LNCaP clone FGC (cell line): ENCODE measurements at regions not wholly inside any gene's neighbourhood (a gene's known extent, or its start where the extent isn't known, plus 50 kb on each side); places are given as distances from the start of the nearest gene placed in this dataset.

Source experiments
- DNase-seq: peaks from one replicate; pipeline ENCODE4 v3.0.0-alpha.2; 2011; ENCODE audit warnings: low read depth
- H3K4me3 ChIP-seq: 2 replicates; pipeline ENCODE4 v1.5.1; 2011; ENCODE audit warnings: mild to moderate bottlenecking, low read depth, low read length, control low read depth
- TF ChIP-seq, protein P1 (sequence below): IDR thresholded peaks from 2 replicates; pipeline ENCODE4 v1.5.1; 2012; ENCODE audit warnings: mild to moderate bottlenecking; ENCODE audit not compliant: control insufficient read depth, insufficient read depth; ENCODE audit errors: extremely low read depth

DNA sequence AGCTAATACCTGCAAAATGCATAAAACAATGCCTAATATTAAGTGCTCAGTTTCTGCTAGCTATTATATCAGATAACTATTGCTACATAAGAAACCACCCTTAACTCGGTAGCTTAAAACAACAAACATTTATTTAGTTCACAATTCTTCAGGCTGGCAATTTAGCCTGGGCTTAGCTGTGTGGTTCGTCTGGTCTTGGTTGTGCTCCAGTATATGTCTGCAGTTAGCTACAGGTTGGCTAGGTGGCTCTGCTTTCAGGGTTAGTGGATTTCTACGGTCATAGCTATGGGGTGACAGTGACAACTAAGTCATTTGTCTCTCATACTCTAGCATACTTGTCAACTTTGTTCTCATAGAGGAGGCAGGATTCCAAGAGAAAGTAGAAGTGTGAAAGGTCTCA, 61.8 kb upstream of the NRP1 start:
- DNase-seq: no peak
- no peak overlapping the region for H3K4me3 ChIP-seq
- TF ChIP-seq, protein P1, sequence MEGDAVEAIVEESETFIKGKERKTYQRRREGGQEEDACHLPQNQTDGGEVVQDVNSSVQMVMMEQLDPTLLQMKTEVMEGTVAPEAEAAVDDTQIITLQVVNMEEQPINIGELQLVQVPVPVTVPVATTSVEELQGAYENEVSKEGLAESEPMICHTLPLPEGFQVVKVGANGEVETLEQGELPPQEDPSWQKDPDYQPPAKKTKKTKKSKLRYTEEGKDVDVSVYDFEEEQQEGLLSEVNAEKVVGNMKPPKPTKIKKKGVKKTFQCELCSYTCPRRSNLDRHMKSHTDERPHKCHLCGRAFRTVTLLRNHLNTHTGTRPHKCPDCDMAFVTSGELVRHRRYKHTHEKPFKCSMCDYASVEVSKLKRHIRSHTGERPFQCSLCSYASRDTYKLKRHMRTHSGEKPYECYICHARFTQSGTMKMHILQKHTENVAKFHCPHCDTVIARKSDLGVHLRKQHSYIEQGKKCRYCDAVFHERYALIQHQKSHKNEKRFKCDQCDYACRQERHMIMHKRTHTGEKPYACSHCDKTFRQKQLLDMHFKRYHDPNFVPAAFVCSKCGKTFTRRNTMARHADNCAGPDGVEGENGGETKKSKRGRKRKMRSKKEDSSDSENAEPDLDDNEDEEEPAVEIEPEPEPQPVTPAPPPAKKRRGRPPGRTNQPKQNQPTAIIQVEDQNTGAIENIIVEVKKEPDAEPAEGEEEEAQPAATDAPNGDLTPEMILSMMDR: no peak

DNA sequence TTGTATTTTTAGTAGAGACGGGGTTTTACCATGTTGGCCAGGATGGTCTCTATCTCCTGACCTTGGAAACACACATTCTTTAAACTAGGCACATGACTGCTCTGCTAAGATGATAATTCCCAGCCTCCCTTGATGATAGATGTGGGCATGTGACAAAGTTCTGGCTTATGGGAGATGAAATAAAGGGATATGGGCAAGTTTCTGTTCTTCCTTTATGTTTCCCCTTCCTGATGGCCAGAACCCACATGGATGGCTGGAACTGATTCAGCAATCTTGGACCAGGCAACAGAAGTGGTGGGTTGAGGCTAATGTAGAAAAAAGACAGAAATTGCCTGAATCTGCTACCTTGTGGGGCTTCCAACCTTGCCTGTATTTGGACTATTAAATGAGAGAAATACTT, 60.7 kb upstream of the NRP1 start:
- no peak overlapping the region for H3K4me3 ChIP-seq
- TF ChIP-seq, protein P1: no peak
- DNase-seq: no peak

DNA sequence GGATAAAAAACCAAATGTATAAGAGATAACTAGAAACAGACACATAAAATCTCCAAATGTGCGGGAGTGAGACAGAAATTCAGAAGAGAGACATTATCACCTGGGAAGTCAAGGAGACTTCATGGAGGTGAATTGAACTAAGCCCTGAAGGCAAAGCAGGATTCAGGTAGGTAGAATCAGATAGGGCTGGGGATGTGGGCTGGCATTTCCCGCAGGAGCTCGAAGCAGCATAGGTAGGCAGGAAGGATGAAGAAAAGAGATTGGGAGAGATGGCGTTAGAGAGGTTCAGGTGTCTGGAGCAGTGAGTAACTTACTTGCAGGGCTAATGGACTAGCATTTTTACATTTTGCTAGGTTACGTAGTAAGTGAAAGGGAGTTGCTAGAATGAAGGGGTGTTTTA, 58.2 kb upstream of the NRP1 start:
- DNase-seq: no peak
- H3K4me3 ChIP-seq: no peak overlapping the region
- TF ChIP-seq, protein P1: no peak

DNA sequence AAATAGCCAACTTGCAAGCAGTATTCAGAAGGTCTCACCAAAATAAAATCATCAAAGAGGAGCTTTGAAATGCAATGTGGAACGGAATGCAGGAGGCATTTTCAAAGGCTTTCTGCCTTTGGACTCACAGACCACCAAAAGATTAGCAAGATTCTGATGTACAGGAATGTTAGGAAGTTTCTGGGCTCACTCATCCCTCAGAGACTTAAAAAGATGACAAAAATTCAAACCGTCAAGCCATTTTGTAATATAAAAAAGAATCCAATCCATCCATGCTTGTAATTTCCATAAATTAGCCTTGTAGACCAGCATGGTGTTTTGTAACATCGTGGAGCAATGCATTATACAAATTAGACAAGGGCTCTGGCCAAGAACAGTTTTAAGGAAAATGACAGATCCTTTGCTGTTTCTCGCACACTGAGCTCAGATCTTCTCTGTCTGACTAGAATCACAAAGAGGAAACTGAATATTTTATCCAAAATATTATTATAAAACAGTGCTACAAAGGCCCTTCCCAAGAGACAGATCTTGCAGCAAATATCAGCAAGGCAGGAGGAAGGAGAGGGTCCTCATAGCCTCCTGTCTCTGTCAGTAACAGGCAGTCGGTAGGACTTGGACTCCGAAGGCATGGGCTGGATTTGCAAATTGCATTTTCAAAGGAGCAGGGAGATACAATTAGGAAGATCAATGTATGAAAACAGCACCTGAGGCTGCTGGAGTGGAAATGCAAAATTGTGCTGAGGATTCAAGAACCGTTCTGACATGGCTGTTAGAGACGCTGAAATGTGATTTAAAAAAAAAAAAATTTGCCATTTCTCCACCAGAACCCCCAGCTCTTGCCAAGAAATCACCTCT, 57.4 kb upstream of the NRP1 start:
- no peak overlapping the region for H3K4me3 ChIP-seq
- no peak for DNase-seq
- TF ChIP-seq, protein P1: no peak

DNA sequence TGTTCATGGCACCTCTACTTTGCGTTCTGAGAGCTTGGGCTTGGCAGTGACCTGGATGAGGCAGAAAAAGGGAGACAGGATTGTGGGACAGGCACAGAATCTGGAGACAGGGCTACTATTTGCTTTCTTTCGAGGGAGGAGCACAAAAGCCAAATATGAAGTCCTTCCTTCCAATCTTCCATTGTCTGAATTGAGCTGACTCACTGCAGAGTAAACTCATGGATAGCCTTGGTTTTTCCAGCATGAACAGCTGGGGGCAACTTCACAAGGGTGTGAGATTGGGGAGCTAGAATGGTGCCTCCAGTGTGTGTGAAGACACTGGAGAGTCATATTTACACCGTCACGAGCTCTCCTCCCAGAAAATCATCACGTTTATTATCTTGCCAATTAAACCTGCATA, 55.6 kb upstream of the NRP1 start:
- TF ChIP-seq, protein P1: no peak
- H3K4me3 ChIP-seq: no peak overlapping the region
- no peak for DNase-seq

DNA sequence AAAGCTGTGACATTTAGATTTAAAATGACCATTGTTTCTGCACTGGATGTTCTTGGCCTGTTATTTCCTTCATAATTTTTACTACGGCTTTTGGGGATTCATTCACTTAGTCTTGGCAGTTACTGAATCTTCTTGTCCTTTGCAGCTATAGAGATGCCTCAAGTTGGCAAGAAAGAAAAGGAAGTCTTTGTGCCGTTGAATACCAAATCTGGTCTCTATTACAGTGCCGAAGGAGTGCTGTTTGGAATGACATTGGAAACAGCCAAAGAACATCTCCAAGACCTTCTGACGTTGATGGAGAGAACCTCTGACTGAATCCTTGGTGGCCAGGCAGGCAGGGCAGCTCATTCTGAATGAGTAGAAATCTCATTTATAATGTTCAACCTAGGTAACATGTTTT, 54.3 kb upstream of the NRP1 start:
- DNase-seq: no peak
- H3K4me3 ChIP-seq: no peak overlapping the region
- TF ChIP-seq, protein P1: no peak

DNA sequence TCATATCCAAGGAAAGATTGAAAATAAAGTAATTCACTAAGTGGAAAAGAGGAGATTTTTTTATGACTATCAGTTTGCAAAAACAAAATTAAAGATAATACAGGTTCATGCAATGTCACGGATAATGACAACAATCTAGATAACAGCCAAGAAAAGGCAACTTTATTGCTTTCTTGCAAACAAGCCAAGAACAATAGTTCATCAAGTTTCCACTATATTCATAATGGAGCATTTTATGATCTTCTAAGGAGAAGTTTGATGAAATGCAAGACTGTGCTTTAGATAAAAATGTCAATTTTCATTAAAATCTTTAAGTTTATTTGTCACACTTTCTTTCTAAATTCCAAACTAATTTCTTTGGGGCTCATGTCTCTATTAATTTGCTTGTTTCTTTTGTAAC, 53.9 kb upstream of the NRP1 start:
- no peak for DNase-seq
- TF ChIP-seq, protein P1: no peak
- no peak overlapping the region for H3K4me3 ChIP-seq
